H9 (cell line): ENCODE measurements at regions not wholly inside any gene's neighbourhood (a gene's known extent, or its start where the extent isn't known, plus 50 kb on each side); places are given as distances from the start of the nearest gene placed in this dataset.

Source experiments
- DNase-seq: peaks from one replicate; pipeline ENCODE4 v3.0.0-alpha.2; 2017
- H2AFZ ChIP-seq: one replicate; pipeline ENCODE4 v1.6.1; 2013; ENCODE audit warnings: mild to moderate bottlenecking, low read length, control low read depth, moderate library complexity
- H2AK5ac ChIP-seq: 2 replicates; pipeline ENCODE4 v1.6.1; 2013; ENCODE audit warnings: low read length, control low read depth, mixed read lengths; ENCODE audit not compliant: insufficient read length
- H2BK120ac ChIP-seq: one replicate; pipeline ENCODE4 v1.6.1; 2013; ENCODE audit warnings: low read depth, mild to moderate bottlenecking, low read length, control low read depth, inconsistent platforms; ENCODE audit not compliant: poor library complexity, severe bottlenecking
- H2BK12ac ChIP-seq: 2 replicates; pipeline ENCODE4 v1.6.1; 2013; ENCODE audit warnings: low read length, control low read depth, mixed read lengths, low read depth; ENCODE audit not compliant: insufficient read length
- H2BK15ac ChIP-seq: 2 replicates; pipeline ENCODE4 v1.6.1; 2013; ENCODE audit warnings: low read depth, low read length, control low read depth
- H2BK20ac ChIP-seq: one replicate; pipeline ENCODE4 v1.6.1; 2013; ENCODE audit warnings: low read depth, mild to moderate bottlenecking, low read length, control low read depth, inconsistent platforms; ENCODE audit not compliant: poor library complexity, severe bottlenecking
- H2BK5ac ChIP-seq: 2 replicates; pipeline ENCODE4 v1.6.1; 2013; ENCODE audit warnings: low read length, control low read depth, mixed read lengths; ENCODE audit not compliant: insufficient read length
- H3K14ac ChIP-seq: 2 replicates; pipeline ENCODE4 v1.6.1; 2013; ENCODE audit warnings: low read length, control low read depth; ENCODE audit not compliant: insufficient read depth
- H3K18ac ChIP-seq: 2 replicates; pipeline ENCODE4 v1.6.1; 2013; ENCODE audit warnings: low read depth, mild to moderate bottlenecking, mixed read lengths, low read length, control low read depth; ENCODE audit not compliant: insufficient read length
- H3K23ac ChIP-seq: 2 replicates; pipeline ENCODE4 v1.6.1; 2013; ENCODE audit warnings: low read length, control low read depth, mixed read lengths, low read depth; ENCODE audit not compliant: insufficient read length
- H3K23me2 ChIP-seq: 2 replicates; pipeline ENCODE4 v1.6.1; 2013; ENCODE audit warnings: low read depth, mild to moderate bottlenecking, mixed read lengths, low read length, control low read depth; ENCODE audit not compliant: insufficient read length, poor library complexity, severe bottlenecking
- H3K27ac ChIP-seq: 2 replicates; pipeline ENCODE4 v1.5.1; 2013; ENCODE audit warnings: low read length, control low read depth, mixed read lengths, low read depth; ENCODE audit not compliant: insufficient read length
- H3K27me3 ChIP-seq: 2 replicates; pipeline ENCODE4 v1.6.1; 2013; ENCODE audit warnings: low read length, control low read depth, inconsistent platforms; ENCODE audit not compliant: insufficient read depth
- H3K4ac ChIP-seq: 2 replicates; pipeline ENCODE4 v1.6.1; 2013; ENCODE audit warnings: low read depth, mild to moderate bottlenecking, control low read depth, inconsistent platforms, low read length, moderate library complexity
- H3K4me1 ChIP-seq: 2 replicates; pipeline ENCODE4 v1.6.1; 2013; ENCODE audit warnings: low read length, control low read depth, inconsistent platforms; ENCODE audit not compliant: insufficient read depth
- H3K4me2 ChIP-seq: 2 replicates; pipeline ENCODE4 v1.6.1; 2013; ENCODE audit warnings: low read length, control low read depth, mixed read lengths; ENCODE audit not compliant: insufficient read length, insufficient read depth
- H3K56ac ChIP-seq: 2 replicates; pipeline ENCODE4 v1.6.1; 2013; ENCODE audit warnings: low read depth, mild to moderate bottlenecking, mixed read lengths, low read length, control low read depth; ENCODE audit not compliant: insufficient read length
- H3K79me1 ChIP-seq: 2 replicates; pipeline ENCODE4 v1.6.1; 2013; ENCODE audit warnings: low read depth, mild to moderate bottlenecking, moderate library complexity, low read length, control low read depth, inconsistent platforms; ENCODE audit not compliant: insufficient read depth, poor library complexity, severe bottlenecking
- H3K79me2 ChIP-seq: 2 replicates; pipeline ENCODE4 v1.6.1; 2013; ENCODE audit warnings: low read length, control low read depth, inconsistent platforms; ENCODE audit not compliant: insufficient read depth
- H3K9ac ChIP-seq: 2 replicates; pipeline ENCODE4 v1.6.1; 2013; ENCODE audit warnings: low read length, control low read depth, mixed read lengths; ENCODE audit not compliant: insufficient read length; ENCODE audit errors: extremely low read depth
- H3K9me3 ChIP-seq: one replicate; pipeline ENCODE4 v1.6.1; 2013; ENCODE audit warnings: low read depth, low read length, inconsistent platforms; ENCODE audit not compliant: control insufficient read depth
- H3T11ph ChIP-seq: one replicate; pipeline ENCODE4 v1.6.1; 2013; ENCODE audit warnings: mild to moderate bottlenecking, low read length, control low read depth, inconsistent platforms
- H4K20me1 ChIP-seq: one replicate; pipeline ENCODE4 v1.6.1; 2013; ENCODE audit not compliant: control insufficient read depth, insufficient read length, insufficient read depth
- H4K5ac ChIP-seq: 2 replicates; pipeline ENCODE4 v1.6.1; 2013; ENCODE audit warnings: low read depth, mild to moderate bottlenecking, mixed read lengths, low read length, control low read depth; ENCODE audit not compliant: insufficient read length
- H4K8ac ChIP-seq: replicated peaks from 2 replicates; pipeline ENCODE4 v1.6.1; 2013; ENCODE audit warnings: low read length, control low read depth, mixed read lengths, low read depth; ENCODE audit not compliant: insufficient read length
- H4K91ac ChIP-seq: 2 replicates; pipeline ENCODE4 v1.6.1; 2013; ENCODE audit warnings: low read depth, mild to moderate bottlenecking, moderate library complexity, mixed read lengths, low read length, control low read depth; ENCODE audit not compliant: insufficient read length
- H3K27ac Mint-ChIP-seq, 3 experiments: 2 replicates in 2 of 3; 3 replicates in 1 of 3; pipeline ENCODE4 v1.8.0; 2020 to 2021; ENCODE audit warnings: mixed read lengths in 3 of 3, mild to moderate bottlenecking in 1 of 3, moderate library complexity in 1 of 3
- H3K27me3 Mint-ChIP-seq: 2 replicates; pipeline ENCODE4 v1.8.0; 2021; ENCODE audit warnings: low read depth, mild to moderate bottlenecking, moderate library complexity, mixed read lengths
- H3K36me3 Mint-ChIP-seq, 3 experiments: 2 replicates in 2 of 3; 3 replicates in 1 of 3; pipeline ENCODE4 v1.8.0; 2020 to 2021; ENCODE audit warnings: low read depth in 3 of 3, mixed read lengths in 3 of 3; ENCODE audit not compliant: insufficient read depth in 1 of 3
- H3K4me1 Mint-ChIP-seq, 2 experiments: 2 replicates each; pipeline ENCODE4 v1.8.0; 2020; ENCODE audit warnings: mixed read lengths in 2 of 2
- H3K4me3 Mint-ChIP-seq, 2 experiments: 2 replicates in 1 of 2; 3 replicates in 1 of 2; pipeline ENCODE4 v1.8.0; 2020 to 2021; ENCODE audit warnings: mild to moderate bottlenecking in 2 of 2, mixed read lengths in 2 of 2, moderate library complexity in 1 of 2
- H3K9me3 Mint-ChIP-seq, 2 experiments: 2 replicates in 1 of 2; 3 replicates in 1 of 2; pipeline ENCODE4 v1.8.0; 2020; ENCODE audit warnings: mild to moderate bottlenecking in 2 of 2, mixed read lengths in 2 of 2, moderate library complexity in 1 of 2
- WGBS: extraction: QIAGEN DNeasy Blood & Tissue Kit; methylation state at CpG from one replicate; pipeline ENCODE4 v1.1.7; 2013; ENCODE audit warnings: missing lambda C conversion rate, low lambda C conversion rate, mixed read lengths; ENCODE audit not compliant: insufficient read length; ENCODE audit errors: extremely low coverage; 5-methylcytosine and 5-hydroxymethylcytosine counted together
- TF ChIP-seq, protein P1 (sequence below): fragments of 200-600 bp; sonication (generic); conservative IDR thresholded peaks from 3 replicates; pipeline ENCODE4 v1.8.0; 2021; ENCODE audit warnings: antibody characterized with exemption, mild to moderate bottlenecking

DNA sequence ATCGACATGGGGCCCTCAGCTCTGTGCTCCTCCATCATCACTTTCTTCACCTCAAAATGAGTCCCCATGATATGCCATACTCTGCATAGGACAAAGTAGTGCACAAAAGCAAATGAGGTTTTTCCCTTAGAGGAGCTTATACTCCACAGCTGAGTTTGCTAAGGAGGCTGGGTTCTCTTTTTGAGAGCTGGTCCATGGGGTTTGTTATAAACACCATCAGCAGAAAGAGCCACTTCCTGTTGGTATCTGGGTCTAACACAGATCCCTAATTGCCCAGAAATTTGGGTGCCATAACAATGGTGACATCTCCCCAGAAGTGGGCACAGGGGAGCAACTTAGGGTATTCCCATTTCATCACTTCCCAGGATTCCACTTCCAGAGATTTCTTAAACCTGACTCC lies 395.7 kb downstream of the FOXO1 start:
- H2BK15ac ChIP-seq, result no peak overlapping the region
- Mint-ChIP-seq H3K9me3 (no peaks in the 10 kb centered on the region), H3K36me3 (no peaks in the 10 kb centered on the region), H3K4me1 (peaks cover 25% of the 10 kb centered on the region in 2 experiments), H3K27me3 (no peaks in the 10 kb centered on the region), H3K4me3 (no peak overlapping the region), H3K27ac (no peak overlapping the region)
- no peak overlapping the region for H3K23ac ChIP-seq
- H2BK5ac ChIP-seq, result no peak overlapping the region
- H3K79me1 ChIP-seq, result no peaks in the 10 kb centered on the region
- H3K9ac ChIP-seq, result no peak overlapping the region
- no peak overlapping the region for H2AK5ac ChIP-seq
- TF ChIP-seq, protein P1, sequence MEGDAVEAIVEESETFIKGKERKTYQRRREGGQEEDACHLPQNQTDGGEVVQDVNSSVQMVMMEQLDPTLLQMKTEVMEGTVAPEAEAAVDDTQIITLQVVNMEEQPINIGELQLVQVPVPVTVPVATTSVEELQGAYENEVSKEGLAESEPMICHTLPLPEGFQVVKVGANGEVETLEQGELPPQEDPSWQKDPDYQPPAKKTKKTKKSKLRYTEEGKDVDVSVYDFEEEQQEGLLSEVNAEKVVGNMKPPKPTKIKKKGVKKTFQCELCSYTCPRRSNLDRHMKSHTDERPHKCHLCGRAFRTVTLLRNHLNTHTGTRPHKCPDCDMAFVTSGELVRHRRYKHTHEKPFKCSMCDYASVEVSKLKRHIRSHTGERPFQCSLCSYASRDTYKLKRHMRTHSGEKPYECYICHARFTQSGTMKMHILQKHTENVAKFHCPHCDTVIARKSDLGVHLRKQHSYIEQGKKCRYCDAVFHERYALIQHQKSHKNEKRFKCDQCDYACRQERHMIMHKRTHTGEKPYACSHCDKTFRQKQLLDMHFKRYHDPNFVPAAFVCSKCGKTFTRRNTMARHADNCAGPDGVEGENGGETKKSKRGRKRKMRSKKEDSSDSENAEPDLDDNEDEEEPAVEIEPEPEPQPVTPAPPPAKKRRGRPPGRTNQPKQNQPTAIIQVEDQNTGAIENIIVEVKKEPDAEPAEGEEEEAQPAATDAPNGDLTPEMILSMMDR, result no peak
- H2BK120ac ChIP-seq, result no peak overlapping the region
- no peak overlapping the region for H3K27ac ChIP-seq
- H3K79me2 ChIP-seq, result no peaks in the 10 kb centered on the region
- WGBS, result no CpG with 5 or more reads among the region's 1 CpG
- H4K91ac ChIP-seq, result no peak overlapping the region
- H3K4me2 ChIP-seq, result no peak overlapping the region
- H3K9me3 ChIP-seq, result no peaks in the 10 kb centered on the region
- H3K56ac ChIP-seq, result no peak overlapping the region
- H2AFZ ChIP-seq, result no peak overlapping the region
- H2BK12ac ChIP-seq, result no peak overlapping the region
- H3K23me2 ChIP-seq, result no peaks in the 10 kb centered on the region
- H3T11ph ChIP-seq, result no peak overlapping the region
- no peak overlapping the region for H4K5ac ChIP-seq
- no peak overlapping the region for H3K4ac ChIP-seq
- H3K18ac ChIP-seq, result no peak overlapping the region
- no peak overlapping the region for H4K8ac ChIP-seq
- no peak overlapping the region for H2BK20ac ChIP-seq
- no peaks in the 10 kb centered on the region for H4K20me1 ChIP-seq
- no peaks in the 10 kb centered on the region for H3K27me3 ChIP-seq
- no peak for DNase-seq
- H3K14ac ChIP-seq, result no peak overlapping the region
- H3K4me1 ChIP-seq, result peaks cover 6% of the 10 kb centered on the region; the same call in 1 of the 2 replicates
